Parathyroid adenoma (tissue), 2 donors: ENCODE measurements at regions not wholly inside any gene's neighbourhood (a gene's known extent, or its start where the extent isn't known, plus 50 kb on each side); places are given as distances from the start of the nearest gene placed in this dataset.

ENCODE experiments used
- H2AFZ ChIP-seq: fragments of 300-600 bp; sonication (generic); one replicate; pipeline ENCODE4 v1.7.0; 2017; ENCODE audit warnings: antibody characterized with exemption, mild to moderate bottlenecking
- H3K27ac ChIP-seq: fragments of 300-600 bp; sonication (generic); one replicate; pipeline ENCODE4 v1.7.0; 2017
- H3K27me3 ChIP-seq: fragments of 300-600 bp; sonication (generic); one replicate; pipeline ENCODE4 v1.7.0; 2017; ENCODE audit warnings: low read length; ENCODE audit not compliant: control insufficient read depth, insufficient read depth
- H3K36me3 ChIP-seq: fragments of 300-600 bp; sonication (generic); one replicate; pipeline ENCODE4 v1.7.0; 2017; ENCODE audit warnings: low read length; ENCODE audit not compliant: control insufficient read depth, insufficient read depth
- H3K4me1 ChIP-seq: fragments of 300-600 bp; sonication (generic); one replicate; pipeline ENCODE4 v1.7.0; 2017; ENCODE audit warnings: control low read depth
- H3K4me2 ChIP-seq: fragments of 300-600 bp; sonication (generic); one replicate; pipeline ENCODE4 v1.7.0; 2017; ENCODE audit warnings: low read length
- H3K4me3 ChIP-seq: fragments of 300-600 bp; sonication (generic); one replicate; pipeline ENCODE4 v1.7.0; 2017; ENCODE audit warnings: low read depth, low read length
- H3K79me2 ChIP-seq: fragments of 300-600 bp; sonication (generic); one replicate; pipeline ENCODE4 v1.7.0; 2017; ENCODE audit warnings: control low read depth
- H3K9ac ChIP-seq: fragments of 300-600 bp; sonication (generic); one replicate; pipeline ENCODE4 v1.7.0; 2017; ENCODE audit warnings: mild to moderate bottlenecking
- H3K9me3 ChIP-seq: fragments of 300-600 bp; sonication (generic); one replicate; pipeline ENCODE4 v1.7.0; 2017; ENCODE audit warnings: low read length; ENCODE audit not compliant: control insufficient read depth
- TF ChIP-seq, protein P1 (sequence below): fragments of 300-600 bp; sonication (generic); IDR thresholded peaks from one replicate; pipeline ENCODE4 v1.7.0; 2017; ENCODE audit warnings: antibody characterized with exemption, mild to moderate bottlenecking
- donor health status: primary hyperparathyroidism.

DNA sequence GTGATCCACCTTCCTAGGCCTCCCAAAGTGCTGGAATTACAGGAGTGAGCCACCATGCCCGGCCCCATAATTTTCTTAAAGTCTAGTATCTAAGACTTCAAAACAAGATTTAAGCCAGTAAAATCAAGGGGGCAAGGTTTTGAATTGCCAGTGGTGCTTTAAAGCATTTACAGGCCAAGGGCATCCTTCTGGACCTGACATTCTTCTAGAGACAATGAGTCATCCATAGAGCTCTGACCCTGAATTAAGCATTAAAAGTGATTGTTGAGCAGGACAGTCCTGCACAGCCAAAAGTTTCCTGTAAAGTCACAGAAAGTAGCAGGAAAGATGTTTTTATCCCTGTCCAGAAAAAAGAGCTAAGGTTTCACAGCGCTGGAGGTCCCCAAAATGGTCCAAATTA lies 50.9 kb upstream of the ATP12A start:
- no peak overlapping the region for H3K4me2 ChIP-seq
- H3K4me3 ChIP-seq = no peak overlapping the region
- TF ChIP-seq, protein P1, sequence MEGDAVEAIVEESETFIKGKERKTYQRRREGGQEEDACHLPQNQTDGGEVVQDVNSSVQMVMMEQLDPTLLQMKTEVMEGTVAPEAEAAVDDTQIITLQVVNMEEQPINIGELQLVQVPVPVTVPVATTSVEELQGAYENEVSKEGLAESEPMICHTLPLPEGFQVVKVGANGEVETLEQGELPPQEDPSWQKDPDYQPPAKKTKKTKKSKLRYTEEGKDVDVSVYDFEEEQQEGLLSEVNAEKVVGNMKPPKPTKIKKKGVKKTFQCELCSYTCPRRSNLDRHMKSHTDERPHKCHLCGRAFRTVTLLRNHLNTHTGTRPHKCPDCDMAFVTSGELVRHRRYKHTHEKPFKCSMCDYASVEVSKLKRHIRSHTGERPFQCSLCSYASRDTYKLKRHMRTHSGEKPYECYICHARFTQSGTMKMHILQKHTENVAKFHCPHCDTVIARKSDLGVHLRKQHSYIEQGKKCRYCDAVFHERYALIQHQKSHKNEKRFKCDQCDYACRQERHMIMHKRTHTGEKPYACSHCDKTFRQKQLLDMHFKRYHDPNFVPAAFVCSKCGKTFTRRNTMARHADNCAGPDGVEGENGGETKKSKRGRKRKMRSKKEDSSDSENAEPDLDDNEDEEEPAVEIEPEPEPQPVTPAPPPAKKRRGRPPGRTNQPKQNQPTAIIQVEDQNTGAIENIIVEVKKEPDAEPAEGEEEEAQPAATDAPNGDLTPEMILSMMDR = no peak
- no peaks in the 10 kb centered on the region for H3K9me3 ChIP-seq
- H3K4me1 ChIP-seq = no peaks in the 10 kb centered on the region
- H3K27me3 ChIP-seq = no peaks in the 10 kb centered on the region
- H3K79me2 ChIP-seq = no peaks in the 10 kb centered on the region
- H3K27ac ChIP-seq = no peak overlapping the region
- H3K9ac ChIP-seq = no peak overlapping the region
- no peaks in the 10 kb centered on the region for H3K36me3 ChIP-seq
- no peak overlapping the region for H2AFZ ChIP-seq

DNA sequence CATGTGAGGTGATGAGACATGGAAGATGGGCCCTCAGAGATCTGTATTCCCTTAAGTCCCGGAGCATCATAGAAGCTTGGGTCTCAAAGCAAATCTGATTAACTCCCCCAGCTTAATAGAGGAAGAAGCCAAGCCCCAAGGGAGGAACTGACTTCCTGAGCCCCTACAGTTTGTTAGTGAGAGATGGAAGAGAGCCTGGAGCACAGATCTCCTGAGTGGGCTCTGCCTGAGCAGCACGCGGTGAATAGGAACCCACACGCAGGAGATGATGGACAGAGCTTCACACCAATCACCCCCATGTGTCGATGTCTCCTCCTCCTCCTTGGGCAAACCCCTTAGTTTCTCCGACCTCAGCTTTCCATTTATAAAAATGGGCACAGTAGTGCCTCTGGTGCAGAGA lies 50.1 kb upstream of the ATP12A start:
- no peaks in the 10 kb centered on the region for H3K4me1 ChIP-seq
- H2AFZ ChIP-seq = no peak overlapping the region
- no peaks in the 10 kb centered on the region for H3K9me3 ChIP-seq
- no peaks in the 10 kb centered on the region for H3K27me3 ChIP-seq
- H3K27ac ChIP-seq = no peak overlapping the region
- H3K36me3 ChIP-seq = no peaks in the 10 kb centered on the region
- H3K4me2 ChIP-seq = no peak overlapping the region
- H3K79me2 ChIP-seq = no peaks in the 10 kb centered on the region
- TF ChIP-seq, protein P1 = no peak
- no peak overlapping the region for H3K9ac ChIP-seq
- no peak overlapping the region for H3K4me3 ChIP-seq
